B cell (primary cell): ENCODE measurements at regions not wholly inside any gene's neighbourhood (a gene's known extent, or its start where the extent isn't known, plus 50 kb on each side); places are given as distances from the start of the nearest gene placed in this dataset.

Experiments used
- ATAC-seq: fragments of 200-7000 bp; cut with Tn5 transposase; one replicate; pipeline ENCODE4 v1.10.0; 2021; ENCODE audit warnings: low read depth, mild to moderate bottlenecking, moderate number of reproducible peaks, moderate library complexity
- CTCF ChIA-PET: fragments of 350-600 bp; sonication (Branson Sonifier 250); formaldehyde crosslinking; loops from one replicate; lab custom pipeline; 2021; ENCODE audit warnings: antibody characterized with exemption, inconsistent platforms; lab: Charles Lee
- POLR2A ChIA-PET: fragments of 350-600 bp; sonication (Branson Sonifier 250); formaldehyde crosslinking; loops from one replicate; lab custom pipeline; 2021; ENCODE audit warnings: antibody characterized with exemption; lab: Charles Lee
- DNase-seq: peaks from one replicate; pipeline ENCODE4 v3.0.0; 2013
- H2AFZ ChIP-seq: 2 replicates; pipeline ENCODE4 v1.6.1; 2012; ENCODE audit warnings: mild to moderate bottlenecking, low read depth, low read length; ENCODE audit not compliant: insufficient read depth, poor library complexity, severe bottlenecking
- H3K27ac ChIP-seq, 2 donors: 1 replicate in 1 of 2; 2 replicates in 1 of 2; pipeline ENCODE4 v1.5.1; 2012 to 2013; ENCODE audit warnings: low read length in 2 of 2, mild to moderate bottlenecking in 2 of 2, moderate library complexity in 1 of 2
- H3K27me3 ChIP-seq, 4 experiments: fragments of 200-600 bp in 1 of 4; sonication (generic) in 1 of 4; replicated peaks in 1 of 4; 1 replicate in 2 of 4; 2 replicates in 2 of 4; pipeline versions ENCODE4 v1.6.1 to v1.7.0; 2013 to 2016; ENCODE audit warnings: low read length in 3 of 4, mild to moderate bottlenecking in 2 of 4, mixed read lengths in 1 of 4, moderate library complexity in 1 of 4; ENCODE audit not compliant: insufficient read depth in 4 of 4, control insufficient read depth in 3 of 4; ENCODE audit errors: control extremely low read depth in 1 of 4
- H3K36me3 ChIP-seq, 2 experiments: replicated peaks in 1 of 2; 1 replicate in 1 of 2; 2 replicates in 1 of 2; pipeline versions ENCODE4 v1.6.1 to v1.7.1; 2013; ENCODE audit warnings: low read length in 1 of 2; ENCODE audit not compliant: insufficient read depth in 2 of 2, control insufficient read depth in 1 of 2; ENCODE audit errors: control extremely low read depth in 1 of 2, extremely low read depth in 1 of 2
- H3K4me1 ChIP-seq, 2 donors: fragments of 200-600 bp in 1 of 2; sonication (generic) in 1 of 2; 1 replicate in 1 of 2; 2 replicates in 1 of 2; pipeline versions ENCODE4 v1.5.1 to v1.6.1; 2013 to 2017; ENCODE audit warnings: low read length in 2 of 2; ENCODE audit not compliant: control insufficient read depth in 2 of 2, insufficient read depth in 2 of 2
- H3K4me2 ChIP-seq: replicated peaks from 2 replicates; pipeline ENCODE3; 2012; ENCODE audit warnings: mild to moderate bottlenecking, low read depth, low read length; ENCODE audit not compliant: poor library complexity, severe bottlenecking
- H3K4me3 ChIP-seq, 5 experiments: fragments of 200-600 bp in 1 of 5; sonication (generic) in 1 of 5; 1 replicate in 3 of 5; 2 replicates in 2 of 5; pipeline versions ENCODE4 v1.5.1 to v1.7.0; 2011 to 2016; ENCODE audit warnings: low read length in 4 of 5, mild to moderate bottlenecking in 4 of 5, low read depth in 2 of 5, control low read depth in 1 of 5, moderate library complexity in 1 of 5; ENCODE audit not compliant: insufficient read depth in 1 of 5; ENCODE audit errors: control extremely low read depth in 1 of 5, extremely low read depth in 1 of 5
- H3K79me2 ChIP-seq: fragments of 200-600 bp; sonication (generic); one replicate; pipeline ENCODE4 v1.6.0; 2016; ENCODE audit warnings: low read length; ENCODE audit not compliant: control insufficient read depth, insufficient read depth
- H3K9ac ChIP-seq: fragments of 200-600 bp; sonication (generic); 2 replicates; pipeline ENCODE4 v1.6.1; 2017; ENCODE audit warnings: mild to moderate bottlenecking, low read length, moderate library complexity
- H3K9me3 ChIP-seq, 3 donors: one replicate each; pipeline versions ENCODE4 v1.6.1 to v1.7.1; 2013; ENCODE audit warnings: low read length in 2 of 3; ENCODE audit not compliant: control insufficient read depth in 2 of 3, insufficient read depth in 1 of 3; ENCODE audit errors: control extremely low read depth in 1 of 3
- H4K20me1 ChIP-seq: 2 replicates; pipeline ENCODE4 v1.6.0; 2012; ENCODE audit warnings: mild to moderate bottlenecking, low read length; ENCODE audit not compliant: insufficient read depth, control insufficient read depth, poor library complexity, severe bottlenecking
- H3K27ac Mint-ChIP-seq: one replicate; pipeline ENCODE4 v1.8.0; 2021; ENCODE audit warnings: mixed read lengths
- H3K27me3 Mint-ChIP-seq: one replicate; pipeline ENCODE4 v1.8.0; 2021; ENCODE audit warnings: mixed read lengths
- H3K4me1 Mint-ChIP-seq: one replicate; pipeline ENCODE4 v1.8.0; 2021; ENCODE audit warnings: mixed read lengths
- H3K4me3 Mint-ChIP-seq: one replicate; pipeline ENCODE4 v1.8.0; 2021; ENCODE audit warnings: mixed read lengths
- H3K9me3 Mint-ChIP-seq: one replicate; pipeline ENCODE4 v1.8.0; 2022; ENCODE audit warnings: mixed read lengths; ENCODE audit not compliant: insufficient read depth
- EZH2 ChIP-seq: IDR thresholded peaks from 2 replicates; pipeline ENCODE4 v1.6.1; 2012; ENCODE audit warnings: borderline replicate concordance, low read depth, mild to moderate bottlenecking, moderate library complexity, low read length; ENCODE audit not compliant: insufficient read depth, poor library complexity, severe bottlenecking
- WGBS: methylation state at CpG from one replicate; pipeline ENCODE4 v1.1.5; 2013; ENCODE audit warnings: missing lambda C conversion rate; ENCODE audit not compliant: insufficient coverage; 5-methylcytosine and 5-hydroxymethylcytosine counted together
- intact Hi-C: fragments of 100-400 bp; cut with micrococcal nuclease; formaldehyde crosslinking; loops from one replicate; pipeline ENCODE4 v1.10.0; 2022
- TF ChIP-seq, protein P1 (sequence below): fragments of 200-600 bp; IDR thresholded peaks from one replicate; pipeline ENCODE4 v1.8.0; 2022; ENCODE audit warnings: antibody characterized with exemption, mild to moderate bottlenecking

DNA sequence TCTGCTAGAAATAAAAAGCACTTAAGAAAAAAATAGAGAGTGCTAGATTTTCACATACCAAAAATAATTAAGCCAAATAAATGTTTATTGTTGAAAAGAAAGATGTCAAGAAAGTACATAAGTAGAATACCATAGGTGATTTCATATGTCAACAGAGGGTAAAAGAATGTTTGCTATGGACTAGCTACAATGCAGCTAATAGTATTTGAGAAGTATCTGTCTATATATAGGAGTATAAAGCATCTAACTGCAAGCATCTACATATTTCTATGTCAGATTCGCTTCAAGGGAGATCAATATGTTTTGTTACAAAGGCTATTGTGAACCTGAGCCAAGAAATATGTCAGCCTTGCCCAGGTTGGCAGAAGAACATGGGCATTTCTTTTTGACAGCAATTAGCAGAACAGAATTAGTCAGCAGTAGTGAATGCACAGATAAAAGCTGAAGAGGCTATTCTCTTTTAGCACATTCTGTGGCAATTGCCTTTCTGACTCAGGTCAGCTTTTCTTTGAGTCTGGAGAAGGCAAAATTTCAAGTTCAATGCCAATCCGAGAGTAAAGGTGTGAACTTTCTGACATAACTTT lies 140.1 kb downstream of the ALG10B start:
- DNase-seq (no peak), ATAC-seq (no peak)
- no peak overlapping the region for H3K27ac Mint-ChIP-seq
- intact Hi-C loops: no loop called here
- no peaks in the 10 kb centered on the region for H3K79me2 ChIP-seq
- no peaks in the 10 kb centered on the region for H3K27me3 Mint-ChIP-seq
- H3K27me3 ChIP-seq: no peaks in the 10 kb centered on the region
- H3K36me3 ChIP-seq: no peaks in the 10 kb centered on the region
- H4K20me1 ChIP-seq: no peaks in the 10 kb centered on the region
- H3K4me2 ChIP-seq: no peak overlapping the region
- no peak overlapping the region for H3K4me3 Mint-ChIP-seq
- no peaks in the 10 kb centered on the region for H3K9me3 Mint-ChIP-seq
- H3K9me3 ChIP-seq: no peaks in the 10 kb centered on the region
- WGBS: no CpG with 5 or more reads among the region's 2 CpGs
- ChIA-PET POLR2A (no interaction called here), CTCF (no interaction called here)
- H3K4me1 Mint-ChIP-seq: no peaks in the 10 kb centered on the region
- no peak overlapping the region for H3K4me3 ChIP-seq
- H3K4me1 ChIP-seq: no peaks in the 10 kb centered on the region
- H3K27ac ChIP-seq: no peak overlapping the region
- H3K9ac ChIP-seq: no peak overlapping the region
- TF ChIP-seq, protein P1, sequence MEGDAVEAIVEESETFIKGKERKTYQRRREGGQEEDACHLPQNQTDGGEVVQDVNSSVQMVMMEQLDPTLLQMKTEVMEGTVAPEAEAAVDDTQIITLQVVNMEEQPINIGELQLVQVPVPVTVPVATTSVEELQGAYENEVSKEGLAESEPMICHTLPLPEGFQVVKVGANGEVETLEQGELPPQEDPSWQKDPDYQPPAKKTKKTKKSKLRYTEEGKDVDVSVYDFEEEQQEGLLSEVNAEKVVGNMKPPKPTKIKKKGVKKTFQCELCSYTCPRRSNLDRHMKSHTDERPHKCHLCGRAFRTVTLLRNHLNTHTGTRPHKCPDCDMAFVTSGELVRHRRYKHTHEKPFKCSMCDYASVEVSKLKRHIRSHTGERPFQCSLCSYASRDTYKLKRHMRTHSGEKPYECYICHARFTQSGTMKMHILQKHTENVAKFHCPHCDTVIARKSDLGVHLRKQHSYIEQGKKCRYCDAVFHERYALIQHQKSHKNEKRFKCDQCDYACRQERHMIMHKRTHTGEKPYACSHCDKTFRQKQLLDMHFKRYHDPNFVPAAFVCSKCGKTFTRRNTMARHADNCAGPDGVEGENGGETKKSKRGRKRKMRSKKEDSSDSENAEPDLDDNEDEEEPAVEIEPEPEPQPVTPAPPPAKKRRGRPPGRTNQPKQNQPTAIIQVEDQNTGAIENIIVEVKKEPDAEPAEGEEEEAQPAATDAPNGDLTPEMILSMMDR: no peak
- no peak for TF ChIP-seq EZH2
- H2AFZ ChIP-seq: no peak overlapping the region

DNA sequence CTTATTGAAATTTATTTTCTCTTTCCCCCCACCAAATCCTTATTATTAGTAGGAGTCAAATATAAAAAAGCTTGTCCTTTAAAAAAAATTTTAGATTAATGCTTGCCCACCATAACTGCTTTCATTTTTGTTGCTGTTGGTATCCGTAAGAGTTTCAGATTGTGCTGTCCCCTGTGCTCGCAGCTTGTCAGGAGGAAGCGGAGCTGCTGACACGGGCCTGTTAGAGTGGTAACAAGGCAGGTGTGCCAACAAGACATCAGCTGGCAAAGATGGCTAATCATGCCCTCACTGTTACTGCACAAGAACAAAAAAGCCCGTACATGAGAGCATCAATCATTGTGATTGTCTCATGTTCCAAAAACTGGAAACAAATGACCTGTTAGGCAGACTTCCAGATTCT lies 148.4 kb downstream of the ALG10B start:
- no peaks in the 10 kb centered on the region for H3K79me2 ChIP-seq
- H3K4me1 ChIP-seq: no peaks in the 10 kb centered on the region
- intact Hi-C loops: no loop called here
- no peak overlapping the region for H3K9ac ChIP-seq
- Mint-ChIP-seq H3K27ac (no peak overlapping the region), H3K9me3 (no peaks in the 10 kb centered on the region), H3K4me3 (no peak overlapping the region), H3K4me1 (no peaks in the 10 kb centered on the region), H3K27me3 (no peaks in the 10 kb centered on the region)
- no peak for DNase-seq
- TF ChIP-seq, protein P1: no peak
- no peak for TF ChIP-seq EZH2
- WGBS: 70% methylated on average over 4 of the region's 5 CpGs
- no peak for ATAC-seq
- no peak overlapping the region for H3K4me3 ChIP-seq
- no peak overlapping the region for H3K27ac ChIP-seq
- no peaks in the 10 kb centered on the region for H3K36me3 ChIP-seq
- H3K9me3 ChIP-seq: no peaks in the 10 kb centered on the region
- ChIA-PET CTCF (no interaction called here), POLR2A (no interaction called here)
- no peak overlapping the region for H3K4me2 ChIP-seq
- H4K20me1 ChIP-seq: no peaks in the 10 kb centered on the region
- no peaks in the 10 kb centered on the region for H3K27me3 ChIP-seq
- H2AFZ ChIP-seq: no peak overlapping the region
